ENCODE measurements at regions not wholly inside any gene's neighbourhood (a gene's known extent, or its start where the extent isn't known, plus 50 kb on each side); places are given as distances from the start of the nearest gene placed in this dataset.
A peak's percentile ranks its signal among the peaks of the same experiment; 100 is the strongest.

GRCh38 chr10:131453721-131454634 lies 142.5 kb upstream of the TCERG1L start:
- no peak overlapping the region for H3K27ac ChIP-seq (ENCODE audit: low read length)
- no peaks in the 10 kb centered on the region for H3K4me1 ChIP-seq (ENCODE audit: insufficient read depth, low read length)
- H3K4me2 ChIP-seq (ENCODE audit: low read length), result no peak overlapping the region
- no peaks in the 10 kb centered on the region for H3K9me3 ChIP-seq (ENCODE audit: low read length)
- H3F3A ChIP-seq (ENCODE audit: low read length, unreplicated experiment), result no peaks in the 10 kb centered on the region
- DNase-seq (peak; percentile 36), ATAC-seq (no peak)
- peak; percentile 56 for TF ChIP-seq CTCF (conservative IDR thresholded peaks at IDR 0.05; ENCODE audit: low read depth, low read length)
- TF ChIP-seq EZH2 (IDR thresholded peaks at IDR 0.05; ENCODE audit: low read length, unreplicated experiment), result no peak
- TF ChIP-seq EZH2phosphoT487 (IDR thresholded peaks at IDR 0.05; ENCODE audit: borderline replicate concordance, low read length), result no peak
- ChIA-PET POLR2A (ENCODE audit: unreplicated experiment) (no interaction called here), CTCF (no interaction called here)
- no peak overlapping the region for H2AFZ ChIP-seq (ENCODE audit: low read length)
- intact Hi-C loops (cut with micrococcal nuclease), result no loop called here
- no peaks in the 10 kb centered on the region for H3K36me3 ChIP-seq (ENCODE audit: low read depth, low read length)
- H3K27me3 ChIP-seq (ENCODE audit: low read length), result peaks cover 23% of the 10 kb centered on the region
- H3K9me2 ChIP-seq (replicated peaks; ENCODE audit: low read length), result no peaks in the 10 kb centered on the region
- no peak overlapping the region for H3K4me3 ChIP-seq (ENCODE audit: low read length)
- no peaks in the 10 kb centered on the region for H3K79me2 ChIP-seq (ENCODE audit: low read length)
- H4K20me1 ChIP-seq (ENCODE audit: low read length), result no peaks in the 10 kb centered on the region
- H3K9ac ChIP-seq (ENCODE audit: low read length), result no peak overlapping the region
- BruUV-seq (replicated peaks), result no TSS peak

- intact Hi-C loops (cut with micrococcal nuclease), result no loop called here
- Histone ChIP-seq H3K79me2 (ENCODE audit: low read length) (no peaks in the 10 kb centered on the region), H4K20me1 (ENCODE audit: low read length) (no peaks in the 10 kb centered on the region), H3F3A (ENCODE audit: low read length, unreplicated experiment) (no peaks in the 10 kb centered on the region), H3K4me2 (ENCODE audit: low read length) (no peak overlapping the region), H2AFZ (ENCODE audit: low read length) (no peak overlapping the region), H3K4me3 (ENCODE audit: low read length) (no peak overlapping the region), H3K4me1 (ENCODE audit: insufficient read depth, low read length) (no peaks in the 10 kb centered on the region), H3K27me3 (ENCODE audit: low read length) (peaks cover 32% of the 10 kb centered on the region), H3K9me3 (ENCODE audit: low read length) (no peaks in the 10 kb centered on the region), H3K9ac (ENCODE audit: low read length) (no peak overlapping the region), H3K27ac (ENCODE audit: low read length) (no peak overlapping the region), H3K9me2 (replicated peaks; ENCODE audit: low read length) (no peaks in the 10 kb centered on the region), H3K36me3 (ENCODE audit: low read depth, low read length) (no peaks in the 10 kb centered on the region)
- ChIA-PET POLR2A (ENCODE audit: unreplicated experiment) (no interaction called here), CTCF (no interaction called here)
- ATAC-seq (no peak), DNase-seq (no peak)
- BruUV-seq (replicated peaks), result no TSS peak
- TF ChIP-seq EZH2 (IDR thresholded peaks at IDR 0.05; ENCODE audit: low read length, unreplicated experiment) (no peak), EZH2phosphoT487 (IDR thresholded peaks at IDR 0.05; ENCODE audit: borderline replicate concordance, low read length) (no peak), CTCF (conservative IDR thresholded peaks at IDR 0.05; ENCODE audit: low read depth, low read length) (no peak)
Measured at GRCh38 chr10:131456411-131456810, 144.9 kb upstream of the TCERG1L start.

- no peak for DNase-seq
- Histone ChIP-seq H3K9ac (ENCODE audit: low read length) (no peak overlapping the region), H3K36me3 (ENCODE audit: low read depth, low read length) (no peaks in the 10 kb centered on the region), H3K4me2 (ENCODE audit: low read length) (no peak overlapping the region), H3K27ac (ENCODE audit: low read length) (no peak overlapping the region), H3K4me3 (ENCODE audit: low read length) (no peak overlapping the region), H2AFZ (ENCODE audit: low read length) (no peak overlapping the region), H3K27me3 (ENCODE audit: low read length) (peaks cover 26% of the 10 kb centered on the region), H3K79me2 (ENCODE audit: low read length) (no peaks in the 10 kb centered on the region), H3K4me1 (ENCODE audit: insufficient read depth, low read length) (no peaks in the 10 kb centered on the region), H3K9me2 (replicated peaks; ENCODE audit: low read length) (no peaks in the 10 kb centered on the region), H4K20me1 (ENCODE audit: low read length) (no peaks in the 10 kb centered on the region), H3F3A (ENCODE audit: low read length, unreplicated experiment) (no peaks in the 10 kb centered on the region), H3K9me3 (ENCODE audit: low read length) (no peaks in the 10 kb centered on the region)
- CTCF ChIA-PET, result no interaction called here
- ATAC-seq, result no peak
- POLR2A ChIA-PET (ENCODE audit: unreplicated experiment), result no interaction called here
- no TSS peak for BruUV-seq (replicated peaks)
- TF ChIP-seq EZH2 (IDR thresholded peaks at IDR 0.05; ENCODE audit: low read length, unreplicated experiment) (no peak), EZH2phosphoT487 (IDR thresholded peaks at IDR 0.05; ENCODE audit: borderline replicate concordance, low read length) (no peak), CTCF (conservative IDR thresholded peaks at IDR 0.05; ENCODE audit: low read depth, low read length) (no peak)
- intact Hi-C loops (cut with micrococcal nuclease), result no loop called here
Measured at GRCh38 chr10:131461093-131461492, 149.6 kb upstream of the TCERG1L start.
